ENCODE measurements at regions not wholly inside any gene's neighbourhood (a gene's known extent, or its start where the extent isn't known, plus 50 kb on each side); places are given as distances from the start of the nearest gene placed in this dataset.
"Not testable (repeated sequence)": the region's sequence is repeated elsewhere in the genome, so short reads cannot be mapped to it uniquely, and the experiment has no call there.

- Mint-ChIP-seq H3K9me3 (no peaks in the 10 kb centered on the region), H3K27ac (no peak overlapping the region), H3K27me3 (no peaks in the 10 kb centered on the region), H3K4me3 (no peak overlapping the region), H3K36me3 (ENCODE audit: insufficient read depth) (no peaks in the 10 kb centered on the region), H3K4me1 (ENCODE audit: low read depth in 2 of 2) (no peaks in the 10 kb centered on the region)
- DNase-seq, result no peak
- ATAC-seq (replicated peaks), result no peak
These were observed 281.9 kb downstream of the SUCLA2 start for GRCh38 chr13:47719164-47719563.

GRCh38 chr13:47718556-47718955, 282.5 kb downstream of the SUCLA2 start:
- H3K4me3 Mint-ChIP-seq, result no peak overlapping the region
- H3K9me3 Mint-ChIP-seq, result no peaks in the 10 kb centered on the region
- H3K27ac Mint-ChIP-seq, result no peak overlapping the region
- no peak for ATAC-seq (replicated peaks)
- H3K27me3 Mint-ChIP-seq, result no peaks in the 10 kb centered on the region
- no peak for DNase-seq
- no peaks in the 10 kb centered on the region for H3K36me3 Mint-ChIP-seq (ENCODE audit: insufficient read depth)
- H3K4me1 Mint-ChIP-seq (ENCODE audit: low read depth in 2 of 2), result no peaks in the 10 kb centered on the region

GRCh38 chr13:47708386-47708785, 292.7 kb downstream of the SUCLA2 start:
- no peaks in the 10 kb centered on the region for H3K36me3 Mint-ChIP-seq (ENCODE audit: insufficient read depth)
- DNase-seq, result no peak
- H3K27me3 Mint-ChIP-seq, result peaks cover 7 to 19% of the 10 kb centered on the region in 2 donors

GRCh38 chr13:47707414-47707813, 293.7 kb downstream of the SUCLA2 start:
- no peak overlapping the region for H3K4me3 Mint-ChIP-seq
- ATAC-seq (replicated peaks) (no peak), DNase-seq (no peak)
- H3K27ac Mint-ChIP-seq, result no peak overlapping the region
- no peaks in the 10 kb centered on the region for H3K4me1 Mint-ChIP-seq (ENCODE audit: low read depth in 2 of 2)
- peaks cover 7 to 19% of the 10 kb centered on the region in 2 donors for H3K27me3 Mint-ChIP-seq
- H3K9me3 Mint-ChIP-seq, result peaks cover 0 to 3% of the 10 kb centered on the region in 2 donors
- no peaks in the 10 kb centered on the region for H3K36me3 Mint-ChIP-seq (ENCODE audit: insufficient read depth)

More at GRCh38 chr13:47708386-47708785, 292.7 kb downstream of the SUCLA2 start:
- H3K9me3 Mint-ChIP-seq, result peaks cover 0 to 3% of the 10 kb centered on the region in 2 donors
- ATAC-seq (replicated peaks), result no peak
- H3K27ac Mint-ChIP-seq, result no peak overlapping the region
- H3K4me3 Mint-ChIP-seq, result no peak overlapping the region
- no peaks in the 10 kb centered on the region for H3K4me1 Mint-ChIP-seq (ENCODE audit: low read depth in 2 of 2)

DNA sequence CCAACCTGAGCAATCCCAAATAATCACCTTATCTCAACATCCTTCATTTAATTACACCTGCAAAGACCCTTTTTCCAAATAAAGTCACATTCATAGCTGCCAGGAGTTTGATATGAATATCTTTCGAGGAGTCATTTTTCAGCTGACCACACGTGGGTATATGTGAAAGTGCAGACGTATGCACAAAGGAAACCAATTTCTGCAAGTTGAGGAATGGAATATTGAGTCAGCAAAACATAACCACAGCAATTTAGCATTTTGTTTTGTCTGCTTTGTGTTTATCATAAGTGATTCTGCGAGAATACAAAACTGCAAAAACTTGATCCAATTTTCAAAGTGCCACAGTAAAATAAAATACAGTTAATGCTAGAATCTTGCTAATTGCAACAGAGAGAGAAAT, 295.9 kb downstream of the SUCLA2 start:
- H3K27me3 Mint-ChIP-seq, result peaks cover 0 to 5% of the 10 kb centered on the region in 2 donors
- DNase-seq, result no peak
- H3K27ac Mint-ChIP-seq, result no peak overlapping the region
- H3K9me3 Mint-ChIP-seq, result no peaks in the 10 kb centered on the region
- no peak for ATAC-seq (replicated peaks)
- H3K4me3 Mint-ChIP-seq, result no peak overlapping the region
- H3K4me1 Mint-ChIP-seq (ENCODE audit: low read depth in 2 of 2), result no peaks in the 10 kb centered on the region
- H3K36me3 Mint-ChIP-seq (ENCODE audit: insufficient read depth), result no peaks in the 10 kb centered on the region

DNA sequence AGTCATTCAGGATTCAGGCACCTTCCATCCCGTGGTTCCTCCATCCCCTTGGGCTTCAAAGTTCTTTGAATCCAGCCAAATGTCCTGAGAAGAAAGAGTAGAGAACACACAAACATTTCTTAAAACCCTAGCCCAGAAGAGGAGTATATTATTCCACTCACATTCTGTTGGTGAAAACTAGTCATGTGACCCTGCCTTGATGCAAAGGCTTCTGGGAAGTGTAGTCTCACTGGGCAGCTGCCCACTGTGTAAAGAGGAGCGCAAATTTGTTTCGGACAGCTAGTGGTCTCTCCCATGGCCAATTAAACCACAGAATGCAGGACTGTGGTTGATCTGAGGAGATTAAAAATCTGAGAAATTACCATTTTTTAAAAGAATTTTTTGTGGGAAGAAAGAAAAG, 304.4 kb downstream of the SUCLA2 start:
- no peaks in the 10 kb centered on the region for H3K36me3 Mint-ChIP-seq (ENCODE audit: insufficient read depth)
- H3K4me1 Mint-ChIP-seq (ENCODE audit: low read depth in 2 of 2), result no peaks in the 10 kb centered on the region
- H3K4me3 Mint-ChIP-seq, result no peak overlapping the region
- no peak for DNase-seq
- H3K27ac Mint-ChIP-seq, result no peak overlapping the region
- no peaks in the 10 kb centered on the region for H3K27me3 Mint-ChIP-seq
- H3K9me3 Mint-ChIP-seq, result peaks cover 0 to 6% of the 10 kb centered on the region in 2 donors
- no peak for ATAC-seq (replicated peaks)

GRCh38 chr13:47687577-47687976, 313.5 kb downstream of the SUCLA2 start:
- H3K27ac Mint-ChIP-seq, result no peak overlapping the region
- no peak for DNase-seq
- H3K9me3 Mint-ChIP-seq, result no peaks in the 10 kb centered on the region
- no peaks in the 10 kb centered on the region for H3K36me3 Mint-ChIP-seq (ENCODE audit: insufficient read depth)
- no peak overlapping the region for H3K4me3 Mint-ChIP-seq
- ATAC-seq (replicated peaks), result no peak
- no peaks in the 10 kb centered on the region for H3K4me1 Mint-ChIP-seq (ENCODE audit: low read depth in 2 of 2)
- H3K27me3 Mint-ChIP-seq, result no peaks in the 10 kb centered on the region

DNA sequence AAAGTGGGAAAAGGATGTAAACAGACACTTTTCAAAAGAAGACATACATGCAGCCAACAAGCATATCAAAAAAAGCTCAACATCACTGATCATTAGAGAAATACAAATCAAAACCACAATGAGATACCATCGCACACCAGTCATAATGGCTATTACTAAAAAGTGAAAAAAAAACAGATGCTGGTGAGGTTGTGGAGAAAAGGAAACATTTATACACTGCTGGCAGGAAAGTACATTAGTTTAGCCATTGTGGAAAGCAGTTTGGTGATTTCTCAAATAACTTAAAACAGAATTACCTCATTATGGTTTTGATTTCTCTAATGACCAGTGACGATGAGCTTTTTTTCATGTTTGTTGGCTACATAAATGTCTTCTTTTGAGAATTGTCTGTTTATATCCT, 315.9 kb downstream of the SUCLA2 start:
- not testable (repeated sequence) for H3K4me3 Mint-ChIP-seq; DNase-seq; H3K4me1 Mint-ChIP-seq (ENCODE audit: low read depth in 2 of 2); H3K27me3 Mint-ChIP-seq; H3K36me3 Mint-ChIP-seq (ENCODE audit: insufficient read depth); ATAC-seq (replicated peaks); H3K27ac Mint-ChIP-seq; H3K9me3 Mint-ChIP-seq

GRCh38 chr13:47680748-47681147, 320.3 kb downstream of the SUCLA2 start:
- no peak overlapping the region for H3K27ac Mint-ChIP-seq
- no peaks in the 10 kb centered on the region for H3K4me1 Mint-ChIP-seq (ENCODE audit: low read depth in 2 of 2)
- no peaks in the 10 kb centered on the region for H3K36me3 Mint-ChIP-seq (ENCODE audit: insufficient read depth)
- H3K27me3 Mint-ChIP-seq, result no peaks in the 10 kb centered on the region
- peaks cover 0 to 7% of the 10 kb centered on the region in 2 donors for H3K9me3 Mint-ChIP-seq
- DNase-seq (no peak), ATAC-seq (replicated peaks) (no peak)
- no peak overlapping the region for H3K4me3 Mint-ChIP-seq

GRCh38 chr13:47679401-47679800, 321.7 kb downstream of the SUCLA2 start:
- Mint-ChIP-seq H3K27ac (no peak overlapping the region), H3K9me3 (peaks cover 0 to 7% of the 10 kb centered on the region in 2 donors), H3K36me3 (ENCODE audit: insufficient read depth) (no peaks in the 10 kb centered on the region), H3K4me3 (no peak overlapping the region), H3K4me1 (ENCODE audit: low read depth in 2 of 2) (no peaks in the 10 kb centered on the region), H3K27me3 (no peaks in the 10 kb centered on the region)
- no peak for DNase-seq
- ATAC-seq (replicated peaks), result no peak

DNA sequence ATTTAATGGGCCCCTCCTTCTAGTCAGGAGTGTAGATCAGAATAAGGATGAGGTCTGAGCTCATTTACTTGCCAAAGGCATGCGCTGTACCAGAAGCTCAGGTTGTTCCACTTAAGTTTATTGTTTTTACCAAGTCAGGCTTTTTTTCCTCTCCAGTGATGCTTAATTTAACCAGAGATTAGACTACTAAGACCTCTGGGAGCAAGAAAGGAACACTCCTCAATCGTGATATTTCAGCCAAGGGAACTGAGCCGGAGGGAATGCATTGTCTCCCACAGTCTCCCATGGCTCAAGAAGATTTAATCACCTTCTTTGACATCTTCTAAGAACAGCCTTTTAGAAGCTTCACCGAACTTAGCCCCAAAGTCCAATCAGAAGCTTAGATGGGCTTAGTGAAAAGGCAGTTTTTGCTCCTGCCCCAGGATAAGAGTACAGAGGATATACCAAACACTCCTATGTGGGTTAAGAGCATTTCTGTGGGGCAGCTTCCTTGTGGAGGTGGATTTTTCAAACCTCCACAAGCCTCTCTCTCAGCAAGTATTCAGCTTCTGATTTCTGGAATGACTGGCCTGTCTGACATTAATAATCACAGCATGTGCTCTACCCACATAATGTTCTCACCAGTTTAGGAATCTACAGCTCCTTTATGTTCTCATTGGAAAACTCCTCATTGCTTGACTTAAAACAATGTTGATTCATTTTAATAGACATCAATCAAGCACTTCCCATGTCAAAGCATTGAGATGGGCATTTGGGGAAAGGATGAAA, 322.7 kb downstream of the SUCLA2 start:
- ATAC-seq (replicated peaks) (no peak), DNase-seq (no peak)
- Mint-ChIP-seq H3K4me3 (no peak overlapping the region), H3K4me1 (ENCODE audit: low read depth in 2 of 2) (no peaks in the 10 kb centered on the region), H3K9me3 (peaks cover 0 to 7% of the 10 kb centered on the region in 2 donors), H3K36me3 (ENCODE audit: insufficient read depth) (no peaks in the 10 kb centered on the region), H3K27ac (no peak overlapping the region), H3K27me3 (no peaks in the 10 kb centered on the region)

DNA sequence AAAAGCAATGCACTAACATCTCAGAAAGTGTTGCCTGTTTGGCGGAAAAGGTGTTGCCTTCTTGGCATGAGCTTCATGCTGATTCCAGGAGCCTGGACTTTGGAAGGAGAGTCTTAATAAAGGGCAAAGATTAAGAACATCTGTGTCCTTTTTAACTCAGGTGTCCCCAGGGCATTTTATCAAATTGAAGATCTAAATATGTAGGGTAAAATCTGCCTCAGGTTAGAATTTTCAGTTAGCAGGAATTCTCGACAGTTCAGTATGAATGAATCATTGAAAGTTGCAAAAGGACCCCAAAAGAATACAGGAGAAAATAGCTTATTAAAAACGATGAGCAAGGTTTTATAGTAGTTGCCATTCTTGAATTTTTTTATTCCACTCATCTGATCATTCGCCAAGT, 325.2 kb downstream of the SUCLA2 start:
- Mint-ChIP-seq H3K27ac (no peak overlapping the region), H3K9me3 (peaks cover 2 to 7% of the 10 kb centered on the region in 2 donors), H3K4me3 (no peak overlapping the region), H3K36me3 (ENCODE audit: insufficient read depth) (no peaks in the 10 kb centered on the region), H3K4me1 (ENCODE audit: low read depth in 2 of 2) (no peaks in the 10 kb centered on the region), H3K27me3 (no peaks in the 10 kb centered on the region)
- DNase-seq (no peak), ATAC-seq (replicated peaks) (no peak)

DNA sequence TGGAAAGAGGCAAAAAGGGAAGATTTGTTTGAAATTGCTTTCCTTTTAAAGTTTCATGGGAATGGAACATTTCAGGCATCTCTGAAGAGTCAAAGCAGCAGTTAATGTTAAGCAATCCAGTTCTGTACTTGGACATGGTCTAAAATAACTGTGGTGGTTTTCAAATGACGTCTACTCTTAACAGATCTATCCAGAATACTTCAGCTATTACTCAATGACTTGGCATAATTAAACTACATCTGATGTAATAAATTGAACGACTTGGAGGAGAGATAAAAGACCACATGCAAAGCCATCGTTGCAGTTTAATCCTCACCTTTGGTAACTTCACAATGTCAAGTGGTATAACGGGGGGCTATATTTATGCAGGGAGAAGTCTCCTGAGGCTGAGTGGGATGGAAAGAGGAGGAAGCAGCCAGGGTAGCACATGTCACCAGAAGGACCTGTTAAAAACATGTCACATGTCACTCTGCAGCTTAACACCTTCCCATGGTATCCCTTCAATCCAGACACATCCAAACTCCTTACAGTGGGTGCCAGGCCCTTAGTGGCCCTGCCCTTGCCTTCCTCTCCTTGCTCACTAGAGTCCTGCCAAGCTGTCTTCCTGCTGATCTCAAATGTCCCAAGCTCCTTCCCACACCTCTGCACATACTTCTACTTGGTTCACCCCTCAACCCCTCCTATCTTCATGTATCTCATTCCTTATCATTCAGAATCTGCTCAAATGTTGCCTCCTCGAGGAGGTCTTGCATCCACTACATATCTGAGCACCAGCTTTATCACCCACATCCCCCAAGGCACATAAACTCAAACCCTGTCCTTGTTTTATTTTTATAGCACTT, 327.8 kb downstream of the SUCLA2 start:
- H3K4me3 Mint-ChIP-seq, result no peak overlapping the region
- no peak for DNase-seq
- no peak for ATAC-seq (replicated peaks)
- no peaks in the 10 kb centered on the region for H3K4me1 Mint-ChIP-seq (ENCODE audit: low read depth in 2 of 2)
- no peak overlapping the region for H3K27ac Mint-ChIP-seq
- no peaks in the 10 kb centered on the region for H3K27me3 Mint-ChIP-seq
- peaks cover 0 to 2% of the 10 kb centered on the region in 2 donors for H3K9me3 Mint-ChIP-seq
- H3K36me3 Mint-ChIP-seq (ENCODE audit: insufficient read depth), result no peaks in the 10 kb centered on the region
